ENCODE measurements at regions not wholly inside any gene's neighbourhood (a gene's known extent, or its start where the extent isn't known, plus 50 kb on each side); places are given as distances from the start of the nearest gene placed in this dataset.

GRCh38 chr2:604854-605524 lies 72.2 kb downstream of the TMEM18 start:
- Histone ChIP-seq H3K36me3 (ENCODE audit: insufficient read depth, low read length) (no peaks in the 10 kb centered on the region), H3K27ac (ENCODE audit: low read depth in 1 of 2, low read length in 2 of 2) (no peak overlapping the region), H3K9me3 (ENCODE audit: control insufficient read depth in 1 of 2, insufficient read depth in 1 of 2, low read length in 2 of 2) (peaks cover 0 to 14% of the 10 kb centered on the region in 2 experiments), H3K4me3 (ENCODE audit: low read length) (no peak overlapping the region), H3K4me1 (ENCODE audit: insufficient read depth, low read length) (no peaks in the 10 kb centered on the region), H3K27me3 (ENCODE audit: control insufficient read depth in 1 of 2, insufficient read depth in 2 of 2, low read length in 2 of 2) (peaks cover 0 to 3% of the 10 kb centered on the region in 2 experiments)
- POLR2A ChIA-PET, result no interaction called here
- CTCF ChIA-PET, result no interaction called here
- ATAC-seq (ENCODE audit: poor library complexity) (no peak), DNase-seq (no peak)
- intact Hi-C loops (cut with DNase I, micrococcal nuclease), result no loop called here
- H3K36me3 Mint-ChIP-seq (ENCODE audit: low read depth), result no peaks in the 10 kb centered on the region
- no peaks in the 10 kb centered on the region for H3K27me3 Mint-ChIP-seq
- no peaks in the 10 kb centered on the region for H3K9me3 Mint-ChIP-seq
- TF ChIP-seq CTCF (IDR thresholded peaks at IDR 0.05), result no peak
- no peaks in the 10 kb centered on the region for H3K4me1 Mint-ChIP-seq (ENCODE audit: low read depth)
- no peak overlapping the region for H3K27ac Mint-ChIP-seq
- H3K4me3 Mint-ChIP-seq, result no peak overlapping the region

- TF ChIP-seq CTCF (IDR thresholded peaks at IDR 0.05), result no peak
- H3K36me3 Mint-ChIP-seq (ENCODE audit: low read depth), result no peaks in the 10 kb centered on the region
- DNase-seq (no peak), ATAC-seq (ENCODE audit: poor library complexity) (no peak)
- H3K4me1 ChIP-seq (ENCODE audit: insufficient read depth, low read length), result no peaks in the 10 kb centered on the region
- no peak overlapping the region for H3K27ac Mint-ChIP-seq
- no peaks in the 10 kb centered on the region for H3K4me1 Mint-ChIP-seq (ENCODE audit: low read depth)
- peaks cover 0 to 3% of the 10 kb centered on the region in 2 experiments for H3K27me3 ChIP-seq (ENCODE audit: control insufficient read depth in 1 of 2, insufficient read depth in 2 of 2, low read length in 2 of 2)
- H3K27me3 Mint-ChIP-seq, result no peaks in the 10 kb centered on the region
- CTCF ChIA-PET, result no interaction called here
- intact Hi-C loops (cut with DNase I, micrococcal nuclease), result no loop called here
- peaks cover 0 to 14% of the 10 kb centered on the region in 2 experiments for H3K9me3 ChIP-seq (ENCODE audit: control insufficient read depth in 1 of 2, insufficient read depth in 1 of 2, low read length in 2 of 2)
- H3K4me3 Mint-ChIP-seq, result no peak overlapping the region
- no peaks in the 10 kb centered on the region for H3K9me3 Mint-ChIP-seq
- no peak overlapping the region for H3K4me3 ChIP-seq (ENCODE audit: low read length)
- H3K27ac ChIP-seq (ENCODE audit: low read depth in 1 of 2, low read length in 2 of 2), result no peak overlapping the region
- POLR2A ChIA-PET, result no interaction called here
- H3K36me3 ChIP-seq (ENCODE audit: insufficient read depth, low read length), result no peaks in the 10 kb centered on the region
Observed at GRCh38 chr2:604385-604784, 72.8 kb downstream of the TMEM18 start.

GRCh38 chr2:603869-604268 lies 73.3 kb downstream of the TMEM18 start:
- peaks cover 0 to 14% of the 10 kb centered on the region in 2 experiments for H3K9me3 ChIP-seq (ENCODE audit: control insufficient read depth in 1 of 2, insufficient read depth in 1 of 2, low read length in 2 of 2)
- no peak overlapping the region for H3K27ac ChIP-seq (ENCODE audit: low read depth in 1 of 2, low read length in 2 of 2)
- no peaks in the 10 kb centered on the region for H3K36me3 ChIP-seq (ENCODE audit: insufficient read depth, low read length)
- CTCF ChIA-PET, result no interaction called here
- no peak for DNase-seq
- ATAC-seq (ENCODE audit: poor library complexity), result no peak
- Mint-ChIP-seq H3K27ac (no peak overlapping the region), H3K4me1 (ENCODE audit: low read depth) (no peaks in the 10 kb centered on the region), H3K9me3 (no peaks in the 10 kb centered on the region), H3K4me3 (no peak overlapping the region), H3K27me3 (no peaks in the 10 kb centered on the region), H3K36me3 (ENCODE audit: low read depth) (no peaks in the 10 kb centered on the region)
- POLR2A ChIA-PET, result no interaction called here
- H3K27me3 ChIP-seq (ENCODE audit: control insufficient read depth in 1 of 2, insufficient read depth in 2 of 2, low read length in 2 of 2), result no peaks in the 10 kb centered on the region
- H3K4me3 ChIP-seq (ENCODE audit: low read length), result no peak overlapping the region
- intact Hi-C loops (cut with DNase I, micrococcal nuclease), result no loop called here
- no peaks in the 10 kb centered on the region for H3K4me1 ChIP-seq (ENCODE audit: insufficient read depth, low read length)
- TF ChIP-seq CTCF (IDR thresholded peaks at IDR 0.05), result no peak

All from CD4-positive, alpha-beta T cell (primary cell).